ENCODE measurements at regions not wholly inside any gene's neighbourhood (a gene's known extent, or its start where the extent isn't known, plus 50 kb on each side); places are given as distances from the start of the nearest gene placed in this dataset.

- TF ChIP-seq, protein P1, sequence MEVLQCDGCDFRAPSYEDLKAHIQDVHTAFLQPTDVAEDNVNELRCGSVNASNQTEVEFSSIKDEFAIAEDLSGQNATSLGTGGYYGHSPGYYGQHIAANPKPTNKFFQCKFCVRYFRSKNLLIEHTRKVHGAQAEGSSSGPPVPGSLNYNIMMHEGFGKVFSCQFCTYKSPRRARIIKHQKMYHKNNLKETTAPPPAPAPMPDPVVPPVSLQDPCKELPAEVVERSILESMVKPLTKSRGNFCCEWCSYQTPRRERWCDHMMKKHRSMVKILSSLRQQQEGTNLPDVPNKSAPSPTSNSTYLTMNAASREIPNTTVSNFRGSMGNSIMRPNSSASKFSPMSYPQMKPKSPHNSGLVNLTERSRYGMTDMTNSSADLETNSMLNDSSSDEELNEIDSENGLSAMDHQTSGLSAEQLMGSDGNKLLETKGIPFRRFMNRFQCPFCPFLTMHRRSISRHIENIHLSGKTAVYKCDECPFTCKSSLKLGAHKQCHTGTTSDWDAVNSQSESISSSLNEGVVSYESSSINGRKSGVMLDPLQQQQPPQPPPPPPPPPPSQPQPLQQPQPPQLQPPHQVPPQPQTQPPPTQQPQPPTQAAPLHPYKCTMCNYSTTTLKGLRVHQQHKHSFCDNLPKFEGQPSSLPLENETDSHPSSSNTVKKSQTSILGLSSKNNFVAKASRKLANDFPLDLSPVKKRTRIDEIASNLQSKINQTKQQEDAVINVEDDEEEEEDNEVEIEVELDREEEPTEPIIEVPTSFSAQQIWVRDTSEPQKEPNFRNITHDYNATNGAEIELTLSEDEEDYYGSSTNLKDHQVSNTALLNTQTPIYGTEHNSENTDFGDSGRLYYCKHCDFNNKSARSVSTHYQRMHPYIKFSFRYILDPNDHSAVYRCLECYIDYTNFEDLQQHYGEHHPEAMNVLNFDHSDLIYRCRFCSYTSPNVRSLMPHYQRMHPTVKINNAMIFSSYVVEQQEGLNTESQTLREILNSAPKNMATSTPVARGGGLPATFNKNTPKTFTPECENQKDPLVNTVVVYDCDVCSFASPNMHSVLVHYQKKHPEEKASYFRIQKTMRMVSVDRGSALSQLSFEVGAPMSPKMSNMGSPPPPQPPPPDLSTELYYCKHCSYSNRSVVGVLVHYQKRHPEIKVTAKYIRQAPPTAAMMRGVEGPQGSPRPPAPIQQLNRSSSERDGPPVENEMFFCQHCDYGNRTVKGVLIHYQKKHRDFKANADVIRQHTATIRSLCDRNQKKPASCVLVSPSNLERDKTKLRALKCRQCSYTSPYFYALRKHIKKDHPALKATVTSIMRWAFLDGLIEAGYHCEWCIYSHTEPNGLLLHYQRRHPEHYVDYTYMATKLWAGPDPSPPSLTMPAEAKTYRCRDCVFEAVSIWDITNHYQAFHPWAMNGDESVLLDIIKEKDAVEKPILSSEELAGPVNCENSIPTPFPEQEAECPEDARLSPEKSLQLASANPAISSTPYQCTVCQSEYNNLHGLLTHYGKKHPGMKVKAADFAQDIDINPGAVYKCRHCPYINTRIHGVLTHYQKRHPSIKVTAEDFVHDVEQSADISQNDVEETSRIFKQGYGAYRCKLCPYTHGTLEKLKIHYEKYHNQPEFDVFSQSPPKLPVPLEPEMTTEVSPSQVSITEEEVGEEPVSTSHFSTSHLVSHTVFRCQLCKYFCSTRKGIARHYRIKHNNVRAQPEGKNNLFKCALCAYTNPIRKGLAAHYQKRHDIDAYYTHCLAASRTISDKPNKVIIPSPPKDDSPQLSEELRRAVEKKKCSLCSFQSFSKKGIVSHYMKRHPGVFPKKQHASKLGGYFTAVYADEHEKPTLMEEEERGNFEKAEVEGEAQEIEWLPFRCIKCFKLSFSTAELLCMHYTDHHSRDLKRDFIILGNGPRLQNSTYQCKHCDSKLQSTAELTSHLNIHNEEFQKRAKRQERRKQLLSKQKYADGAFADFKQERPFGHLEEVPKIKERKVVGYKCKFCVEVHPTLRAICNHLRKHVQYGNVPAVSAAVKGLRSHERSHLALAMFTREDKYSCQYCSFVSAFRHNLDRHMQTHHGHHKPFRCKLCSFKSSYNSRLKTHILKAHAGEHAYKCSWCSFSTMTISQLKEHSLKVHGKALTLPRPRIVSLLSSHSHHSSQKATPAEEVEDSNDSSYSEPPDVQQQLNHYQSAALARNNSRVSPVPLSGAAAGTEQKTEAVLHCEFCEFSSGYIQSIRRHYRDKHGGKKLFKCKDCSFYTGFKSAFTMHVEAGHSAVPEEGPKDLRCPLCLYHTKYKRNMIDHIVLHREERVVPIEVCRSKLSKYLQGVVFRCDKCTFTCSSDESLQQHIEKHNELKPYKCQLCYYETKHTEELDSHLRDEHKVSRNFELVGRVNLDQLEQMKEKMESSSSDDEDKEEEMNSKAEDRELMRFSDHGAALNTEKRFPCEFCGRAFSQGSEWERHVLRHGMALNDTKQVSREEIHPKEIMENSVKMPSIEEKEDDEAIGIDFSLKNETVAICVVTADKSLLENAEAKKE (CRISPR knock-in tag; IDR thresholded peaks at IDR 0.05) = no peak
- TF ChIP-seq POLR2AphosphoS5 (IDR thresholded peaks at IDR 0.05; ENCODE audit: low read depth) = no peak
- Histone ChIP-seq H3K79me2 (replicated peaks; ENCODE audit: insufficient read depth) (no peaks in the 10 kb centered on the region), H3K4me2 (no peak overlapping the region), H3F3A (replicated peaks; ENCODE audit: low read depth) (no peaks in the 10 kb centered on the region), H3K4me3 (no peak overlapping the region), H3K27me3 (ENCODE audit: insufficient read depth) (no peaks in the 10 kb centered on the region), H3K4me1 (ENCODE audit: insufficient read depth) (no peaks in the 10 kb centered on the region), H3K27ac (ENCODE audit: low read depth) (no peak overlapping the region), H3K9me2 (ENCODE audit: insufficient read depth) (no peaks in the 10 kb centered on the region), H2AFZ (no peak overlapping the region), H4K20me1 (replicated peaks; ENCODE audit: insufficient read depth) (no peaks in the 10 kb centered on the region), H3K36me3 (ENCODE audit: insufficient read depth) (no peaks in the 10 kb centered on the region)
- Mint-ChIP-seq H3K27me3 (ENCODE audit: insufficient read depth, low read depth, poor library complexity) (no peaks in the 10 kb centered on the region), H3K4me3 (no peak overlapping the region), H3K36me3 (ENCODE audit: low read depth) (no peaks in the 10 kb centered on the region), H3K27ac (no peak overlapping the region), H3K9me3 (no peaks in the 10 kb centered on the region), H3K4me1 (no peaks in the 10 kb centered on the region)
- ATAC-seq (no peak), DNase-seq (ENCODE audit: low spot score) (no peak)
Observed at GRCh38 chr3:106182950-106183511, 314.2 kb upstream of the CBLB start.

- no peak for TF ChIP-seq JUNB (IDR thresholded peaks at IDR 0.05; ENCODE audit: unreplicated experiment)
- TF ChIP-seq EZH2 (IDR thresholded peaks at IDR 0.05; ENCODE audit: low read depth, unreplicated experiment) = no peak
- TF ChIP-seq, protein P2, sequence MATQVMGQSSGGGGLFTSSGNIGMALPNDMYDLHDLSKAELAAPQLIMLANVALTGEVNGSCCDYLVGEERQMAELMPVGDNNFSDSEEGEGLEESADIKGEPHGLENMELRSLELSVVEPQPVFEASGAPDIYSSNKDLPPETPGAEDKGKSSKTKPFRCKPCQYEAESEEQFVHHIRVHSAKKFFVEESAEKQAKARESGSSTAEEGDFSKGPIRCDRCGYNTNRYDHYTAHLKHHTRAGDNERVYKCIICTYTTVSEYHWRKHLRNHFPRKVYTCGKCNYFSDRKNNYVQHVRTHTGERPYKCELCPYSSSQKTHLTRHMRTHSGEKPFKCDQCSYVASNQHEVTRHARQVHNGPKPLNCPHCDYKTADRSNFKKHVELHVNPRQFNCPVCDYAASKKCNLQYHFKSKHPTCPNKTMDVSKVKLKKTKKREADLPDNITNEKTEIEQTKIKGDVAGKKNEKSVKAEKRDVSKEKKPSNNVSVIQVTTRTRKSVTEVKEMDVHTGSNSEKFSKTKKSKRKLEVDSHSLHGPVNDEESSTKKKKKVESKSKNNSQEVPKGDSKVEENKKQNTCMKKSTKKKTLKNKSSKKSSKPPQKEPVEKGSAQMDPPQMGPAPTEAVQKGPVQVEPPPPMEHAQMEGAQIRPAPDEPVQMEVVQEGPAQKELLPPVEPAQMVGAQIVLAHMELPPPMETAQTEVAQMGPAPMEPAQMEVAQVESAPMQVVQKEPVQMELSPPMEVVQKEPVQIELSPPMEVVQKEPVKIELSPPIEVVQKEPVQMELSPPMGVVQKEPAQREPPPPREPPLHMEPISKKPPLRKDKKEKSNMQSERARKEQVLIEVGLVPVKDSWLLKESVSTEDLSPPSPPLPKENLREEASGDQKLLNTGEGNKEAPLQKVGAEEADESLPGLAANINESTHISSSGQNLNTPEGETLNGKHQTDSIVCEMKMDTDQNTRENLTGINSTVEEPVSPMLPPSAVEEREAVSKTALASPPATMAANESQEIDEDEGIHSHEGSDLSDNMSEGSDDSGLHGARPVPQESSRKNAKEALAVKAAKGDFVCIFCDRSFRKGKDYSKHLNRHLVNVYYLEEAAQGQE (IDR thresholded peaks at IDR 0.05; ENCODE audit: unreplicated experiment) = no peak
- H3K27me3 ChIP-seq (ENCODE audit: insufficient read depth) = no peaks in the 10 kb centered on the region
- no peaks in the 10 kb centered on the region for H3K4me1 ChIP-seq (ENCODE audit: insufficient read depth)
- H3K4me1 Mint-ChIP-seq = no peaks in the 10 kb centered on the region
- ATAC-seq = no peak
- no peaks in the 10 kb centered on the region for H3K79me2 ChIP-seq (replicated peaks; ENCODE audit: insufficient read depth)
- H3K9me2 ChIP-seq (ENCODE audit: insufficient read depth) = no peaks in the 10 kb centered on the region
- H3K9me3 Mint-ChIP-seq = no peaks in the 10 kb centered on the region
- H3K4me3 ChIP-seq = no peak overlapping the region
- no peaks in the 10 kb centered on the region for H3K36me3 ChIP-seq (ENCODE audit: insufficient read depth)
- H3K36me3 Mint-ChIP-seq (ENCODE audit: low read depth) = no peaks in the 10 kb centered on the region
- no peak overlapping the region for H3K4me2 ChIP-seq
- H4K20me1 ChIP-seq (replicated peaks; ENCODE audit: insufficient read depth) = no peaks in the 10 kb centered on the region
- H3F3A ChIP-seq (replicated peaks; ENCODE audit: low read depth) = no peaks in the 10 kb centered on the region
- H2AFZ ChIP-seq = no peak overlapping the region; the same call in 1 of the 2 replicates
- H3K4me3 Mint-ChIP-seq = no peak overlapping the region
- no peak overlapping the region for H3K27ac Mint-ChIP-seq
- no peak overlapping the region for H3K27ac ChIP-seq (ENCODE audit: low read depth)
- no peak for DNase-seq (ENCODE audit: low spot score)
- no peaks in the 10 kb centered on the region for H3K27me3 Mint-ChIP-seq (ENCODE audit: insufficient read depth, low read depth, poor library complexity)
Observed at GRCh38 chr3:106183762-106184391, 315.1 kb upstream of the CBLB start.

All from GM23338 (cell line).